HG02763 (cell line): ENCODE measurements at regions not wholly inside any gene's neighbourhood (a gene's known extent, or its start where the extent isn't known, plus 50 kb on each side); places are given as distances from the start of the nearest gene placed in this dataset.
A peak's percentile ranks its signal among the peaks of the same experiment; 100 is the strongest.
"Not testable (repeated sequence)": the region's sequence is repeated elsewhere in the genome, so short reads cannot be mapped to it uniquely, and the experiment has no call there.

ENCODE experiments used
- ATAC-seq: cut with Tn5 transposase; IDR thresholded peaks from one replicate; pipeline ENCODE4 v1.9.1; 2021; ENCODE audit warnings: mild to moderate bottlenecking, moderate library complexity; ENCODE audit not compliant: unreplicated experiment

DNA sequence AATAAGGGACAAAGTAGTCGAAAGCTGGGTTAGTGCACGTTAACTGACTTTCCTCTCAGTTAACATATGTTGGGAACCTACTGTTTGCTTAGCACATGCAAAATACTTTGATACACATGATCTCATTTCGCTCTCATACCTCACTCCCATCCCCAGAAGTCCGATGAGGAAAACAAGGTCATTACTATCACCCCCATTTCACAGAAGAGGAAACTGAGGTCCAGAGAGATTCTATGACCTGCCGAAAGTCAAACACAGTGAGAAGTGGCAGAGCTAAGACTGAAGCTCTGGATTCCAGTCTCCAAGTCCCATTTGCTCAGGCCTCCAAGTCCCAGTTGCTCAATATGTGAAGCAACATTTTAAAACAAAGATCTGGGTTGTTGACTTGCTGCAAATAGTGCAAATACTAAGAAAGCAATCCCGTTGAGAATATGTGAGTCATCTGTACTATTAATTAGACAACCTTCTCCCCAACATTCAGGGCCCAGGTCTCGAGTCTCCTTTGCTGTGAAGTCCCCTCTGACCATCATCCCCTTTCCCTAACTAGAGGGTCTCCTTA, 170.6 kb upstream of the PWP1 start:
- no peak for ATAC-seq

DNA sequence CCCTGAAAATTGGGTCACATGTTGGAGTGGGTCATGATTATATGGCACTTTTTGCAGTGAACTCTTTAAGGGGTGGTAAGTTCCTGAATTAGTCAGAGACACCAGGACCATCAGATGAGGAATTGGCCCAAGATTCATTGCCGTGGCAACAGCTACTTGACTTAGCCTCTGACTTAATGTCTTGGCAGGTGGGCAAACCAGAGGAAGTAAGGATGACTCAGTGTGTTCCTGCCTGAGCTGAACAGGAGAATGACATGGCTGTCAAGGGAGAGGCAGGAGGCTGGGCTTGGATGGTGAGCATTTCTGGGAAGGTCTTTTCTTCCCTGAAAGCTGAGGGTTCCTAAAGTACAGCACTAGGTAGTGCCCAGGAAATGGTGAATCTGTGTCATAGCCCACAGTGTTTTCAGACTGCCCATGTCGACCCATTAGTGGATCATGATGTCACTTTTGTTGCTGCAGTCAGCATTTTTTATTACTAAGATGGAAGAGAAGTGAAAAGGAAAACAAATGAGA, 170.1 kb upstream of the PWP1 start:
- no peak for ATAC-seq

DNA sequence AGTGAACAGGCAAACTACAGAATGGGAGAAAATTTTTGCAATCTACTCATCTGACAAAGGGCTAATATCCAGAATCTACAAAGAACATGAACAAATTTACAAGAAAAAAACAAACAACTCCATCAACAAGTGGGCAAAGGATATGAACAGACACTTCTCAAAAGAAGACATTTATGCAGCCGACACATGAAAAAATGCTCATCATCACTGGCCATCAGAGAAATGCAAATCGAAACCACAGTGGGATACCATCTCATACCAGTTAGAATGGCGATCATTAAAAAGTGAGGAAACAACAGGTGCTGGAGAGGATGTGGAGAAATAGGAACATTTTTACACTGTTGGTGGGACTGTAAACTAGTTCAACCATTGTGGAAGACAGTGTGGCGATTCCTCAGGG, 167.8 kb upstream of the PWP1 start:
- not testable (repeated sequence) for ATAC-seq

DNA sequence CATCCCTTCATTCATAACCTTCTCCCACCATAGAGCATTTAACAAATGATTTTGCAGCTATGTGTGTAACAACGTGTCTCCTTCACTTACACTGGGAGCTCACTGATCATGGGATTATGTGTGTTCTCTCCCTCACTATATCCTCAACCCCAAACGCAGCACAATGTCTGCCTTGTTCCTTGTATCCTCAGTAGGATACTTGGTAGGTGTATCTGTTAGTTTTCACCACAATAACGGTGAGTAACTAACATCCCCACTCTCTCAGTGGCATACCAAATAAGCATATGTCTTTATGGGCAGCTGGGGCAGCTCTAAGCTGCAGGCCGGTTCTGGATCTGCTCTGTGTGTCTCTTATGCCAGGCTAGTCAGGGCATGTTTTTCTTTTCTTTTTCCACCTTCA, 166.7 kb upstream of the PWP1 start:
- ATAC-seq: no peak

DNA sequence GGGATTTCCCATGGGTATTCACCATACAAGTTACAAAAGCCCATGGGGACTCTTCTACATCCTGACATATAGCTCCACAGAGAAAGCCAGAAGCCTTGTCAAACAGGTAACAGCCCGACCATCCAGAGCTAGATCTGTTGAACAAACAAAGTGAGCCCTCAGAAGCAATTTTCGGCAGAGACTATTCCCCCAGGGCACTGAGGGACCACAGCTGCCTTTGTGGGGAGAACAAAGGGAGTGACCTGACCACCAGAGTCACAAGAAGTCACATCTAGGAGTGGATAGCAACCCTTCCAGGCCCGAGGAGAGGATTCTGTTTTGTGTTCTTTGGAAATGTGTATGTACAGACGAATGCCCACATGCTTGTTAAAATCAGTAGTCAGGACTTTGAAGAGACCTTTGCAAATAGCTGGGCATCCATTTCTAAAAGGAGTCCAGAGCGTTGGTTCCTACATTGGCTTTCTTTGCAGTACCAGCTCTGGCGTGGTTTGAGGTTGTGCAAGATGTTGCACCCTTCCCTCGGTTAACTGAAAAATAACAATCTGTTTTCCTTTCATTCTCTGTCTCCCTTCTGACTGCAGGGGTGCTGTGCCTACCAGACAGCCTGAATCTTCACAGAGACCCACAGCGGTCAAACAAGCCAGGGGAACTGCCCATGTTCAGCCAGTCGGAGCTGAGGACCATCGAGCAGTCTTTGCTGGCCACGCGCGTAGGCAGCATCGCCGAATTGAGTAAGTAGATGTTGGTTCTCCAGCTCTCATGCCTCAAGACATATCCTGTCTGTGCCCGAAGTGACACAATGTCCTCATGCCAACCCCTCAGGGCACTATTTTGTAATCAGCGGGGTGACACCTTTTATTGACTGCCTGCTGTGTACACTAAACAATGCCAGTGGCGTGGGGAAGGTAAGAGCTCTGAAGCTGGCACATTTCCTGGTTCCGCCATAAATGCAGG, 165.4 kb upstream of the PWP1 start:
- ATAC-seq: no peak

DNA sequence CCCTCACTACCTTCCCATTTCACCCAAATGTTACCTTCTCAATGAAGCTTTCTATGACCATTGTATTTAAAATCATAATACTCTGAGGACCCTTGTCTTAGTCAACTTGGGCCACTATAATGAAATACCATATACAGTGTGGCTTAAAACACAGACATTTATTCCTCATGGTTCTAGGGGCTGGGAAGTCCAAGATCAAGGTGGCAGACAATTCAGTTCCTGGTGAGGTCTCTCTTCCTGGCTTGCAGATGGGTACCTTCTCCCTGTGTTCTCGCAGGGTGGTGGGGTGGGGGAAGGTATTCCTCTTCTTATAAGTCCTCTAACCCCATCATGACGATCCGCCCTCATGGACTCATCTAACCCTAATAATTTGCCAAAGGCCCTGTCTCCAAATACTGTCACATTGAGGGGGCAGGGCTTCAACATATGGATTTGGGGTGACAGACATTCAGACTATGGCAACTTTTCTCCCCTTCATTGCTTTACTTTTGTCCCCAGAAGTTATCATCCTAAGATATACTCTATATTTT, 163.7 kb upstream of the PWP1 start:
- no peak for ATAC-seq

DNA sequence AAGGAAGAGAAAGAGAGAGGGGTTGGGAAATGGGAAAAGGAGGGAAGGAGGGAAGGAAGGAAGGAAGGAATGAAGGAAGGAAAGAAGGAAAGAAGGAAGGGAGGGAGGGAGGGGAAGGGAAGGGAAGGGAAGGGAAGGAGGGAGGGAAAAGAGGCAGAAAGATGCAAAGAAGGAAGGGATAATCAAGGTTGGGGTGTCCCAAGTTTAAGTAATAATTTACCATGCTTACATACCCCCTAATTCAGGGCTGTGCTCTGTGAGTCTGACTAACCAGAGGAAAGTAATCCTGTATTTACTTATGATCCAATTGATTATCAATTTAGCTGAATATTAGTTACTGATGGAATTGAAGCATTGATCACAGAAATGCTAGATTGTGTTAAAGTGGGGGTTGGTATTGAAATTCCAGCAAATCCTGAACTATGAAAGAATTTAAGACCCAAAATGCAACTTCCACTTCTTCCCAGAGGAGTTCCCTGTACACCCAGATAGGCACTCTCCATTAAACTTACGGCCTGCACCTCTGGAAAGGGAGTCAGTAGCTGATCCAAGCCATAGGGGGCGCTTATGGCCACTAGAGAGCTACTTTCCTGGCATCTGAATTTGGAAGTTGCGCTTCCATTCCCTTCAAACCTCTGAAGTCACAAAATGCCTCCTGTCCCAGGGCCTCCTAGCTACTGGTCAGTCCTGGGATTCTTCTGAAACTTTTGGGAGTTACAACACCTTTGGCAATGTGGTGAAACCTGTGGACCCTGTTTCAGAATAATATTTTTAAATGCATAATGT, 162.7 kb upstream of the PWP1 start:
- no peak for ATAC-seq

DNA sequence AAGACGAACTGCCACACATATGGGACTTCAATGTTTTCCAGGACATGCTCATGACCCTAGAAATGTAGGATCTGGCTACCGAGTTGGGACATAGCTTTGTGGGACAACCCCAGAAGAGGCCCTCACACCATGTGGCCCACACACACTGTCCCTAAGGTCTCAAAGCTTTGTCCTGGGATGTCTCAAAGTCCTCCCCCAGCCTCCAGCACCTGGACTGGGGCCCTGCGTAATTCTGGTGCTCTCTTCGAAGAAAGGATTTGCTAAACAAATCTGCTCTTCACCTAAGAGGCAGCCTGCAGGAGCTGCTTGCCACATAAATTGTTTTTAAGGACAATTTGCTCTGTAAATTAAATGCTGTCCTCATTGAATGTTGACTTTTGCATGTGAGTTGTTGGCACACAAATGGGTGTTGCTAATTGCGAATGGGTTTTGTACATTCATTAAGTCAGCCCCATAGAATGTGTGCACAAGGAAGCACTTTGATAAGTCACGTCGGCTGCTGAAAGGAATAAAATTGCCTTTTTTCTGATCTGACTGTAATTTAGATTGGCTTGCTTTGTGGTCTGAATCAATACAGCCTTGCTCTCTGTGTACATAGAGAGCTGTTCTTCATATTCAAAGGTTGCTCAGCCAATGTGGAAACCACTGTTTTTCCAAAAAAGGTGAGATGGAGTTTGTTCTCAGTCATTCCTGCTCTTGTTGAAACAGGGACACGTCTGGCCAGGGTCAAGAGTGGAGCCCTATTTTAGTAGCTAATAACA, 161.6 kb upstream of the PWP1 start:
- ATAC-seq: no peak

DNA sequence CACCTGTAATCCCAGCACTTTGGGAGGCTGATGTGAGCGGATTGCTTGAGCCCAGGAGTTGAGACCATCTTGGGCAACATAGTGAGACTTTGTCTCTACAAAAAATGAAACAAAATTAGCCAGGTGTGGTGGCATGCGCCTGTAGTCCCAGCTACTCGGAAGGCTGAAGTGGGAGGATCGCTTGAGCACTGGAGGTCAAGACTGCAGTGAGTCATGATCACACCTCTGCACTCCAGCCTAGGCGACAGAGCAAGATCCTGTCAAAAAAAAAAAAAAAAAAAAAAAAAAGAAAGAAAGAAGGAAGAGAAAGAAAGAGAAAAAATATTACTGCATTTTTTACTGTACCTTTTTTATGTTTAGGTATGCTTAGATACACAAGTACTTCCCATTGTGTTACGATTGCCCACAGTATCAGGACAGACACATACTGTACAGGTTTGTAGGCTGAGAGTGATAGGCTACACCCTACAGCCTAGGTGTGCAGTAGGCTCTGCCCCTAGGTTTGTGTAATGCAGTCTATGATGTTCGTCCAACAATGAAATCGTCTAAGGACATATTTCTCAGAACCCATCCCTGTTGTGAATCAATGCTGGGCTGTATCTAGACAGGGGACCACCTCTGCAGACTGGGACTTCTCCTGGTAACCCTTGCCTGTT, 160.4 kb upstream of the PWP1 start:
- ATAC-seq: no peak

DNA sequence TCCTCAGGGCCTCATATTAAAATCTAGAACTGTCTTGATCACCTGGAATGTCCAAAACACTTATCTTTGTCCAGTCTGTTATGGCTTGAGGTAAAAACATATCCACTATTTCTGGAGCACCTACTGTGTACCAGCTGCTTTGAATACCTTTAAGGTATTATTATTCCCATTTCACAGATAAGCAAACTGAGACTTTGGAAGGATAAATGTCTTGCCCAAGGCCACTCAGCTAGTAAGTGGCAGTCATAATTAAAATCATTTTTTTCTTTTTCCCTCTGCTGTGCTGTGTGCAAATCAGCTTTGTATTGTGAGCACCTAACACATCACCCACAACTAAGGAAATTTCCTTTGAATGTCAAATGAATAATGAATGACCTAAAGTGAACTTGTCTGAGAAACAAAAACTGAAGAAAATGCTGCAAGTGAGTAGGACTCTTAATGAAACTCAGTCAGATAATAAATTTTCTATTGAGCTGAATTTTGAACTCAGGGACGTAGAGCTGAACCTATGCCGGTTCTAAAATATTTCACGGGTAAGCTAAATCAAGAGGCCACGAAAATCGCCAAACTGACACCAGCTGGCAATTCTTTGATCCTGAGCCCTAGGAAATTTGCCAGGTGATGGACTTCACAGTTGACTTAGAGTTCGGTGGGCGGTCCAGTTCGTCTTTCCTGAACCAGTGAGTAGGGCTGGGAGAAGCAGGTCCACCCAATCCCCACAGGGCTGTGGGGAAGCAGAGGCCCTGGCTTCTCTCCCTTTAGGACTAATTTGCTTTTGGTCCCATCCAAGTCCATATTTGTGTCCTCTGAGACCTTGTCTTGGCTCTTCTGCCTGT, 159.7 kb upstream of the PWP1 start:
- no peak for ATAC-seq

DNA sequence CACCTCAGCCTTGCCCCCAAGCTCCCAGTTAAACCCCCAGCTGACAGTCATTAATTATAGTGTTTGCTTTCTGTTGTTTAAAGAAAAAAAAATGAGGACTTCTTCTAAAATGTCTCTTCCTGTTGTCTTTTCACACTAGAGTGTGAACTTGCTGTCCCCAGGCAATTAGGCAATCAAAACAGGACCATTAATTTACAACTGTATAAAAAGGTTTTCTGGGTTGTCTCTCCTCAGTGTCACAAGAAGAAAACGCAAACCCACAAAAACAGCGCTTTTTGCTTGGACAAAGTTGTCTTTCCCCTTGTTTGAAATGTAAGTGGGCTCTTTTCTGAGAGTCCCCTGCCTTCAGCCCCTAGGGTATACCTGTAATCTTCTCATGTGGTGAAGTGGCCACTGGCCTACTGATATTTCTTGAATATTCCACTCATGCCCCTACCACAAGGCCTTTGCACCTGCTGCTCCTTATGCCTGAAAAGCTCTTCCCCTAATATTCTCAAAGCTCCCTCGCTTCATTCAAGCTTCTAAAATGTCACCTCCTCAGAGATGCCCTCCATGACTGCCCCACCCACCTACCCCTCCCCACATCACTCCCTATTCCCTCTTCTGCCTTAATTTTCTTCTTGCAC, 158.9 kb upstream of the PWP1 start:
- no peak for ATAC-seq

DNA sequence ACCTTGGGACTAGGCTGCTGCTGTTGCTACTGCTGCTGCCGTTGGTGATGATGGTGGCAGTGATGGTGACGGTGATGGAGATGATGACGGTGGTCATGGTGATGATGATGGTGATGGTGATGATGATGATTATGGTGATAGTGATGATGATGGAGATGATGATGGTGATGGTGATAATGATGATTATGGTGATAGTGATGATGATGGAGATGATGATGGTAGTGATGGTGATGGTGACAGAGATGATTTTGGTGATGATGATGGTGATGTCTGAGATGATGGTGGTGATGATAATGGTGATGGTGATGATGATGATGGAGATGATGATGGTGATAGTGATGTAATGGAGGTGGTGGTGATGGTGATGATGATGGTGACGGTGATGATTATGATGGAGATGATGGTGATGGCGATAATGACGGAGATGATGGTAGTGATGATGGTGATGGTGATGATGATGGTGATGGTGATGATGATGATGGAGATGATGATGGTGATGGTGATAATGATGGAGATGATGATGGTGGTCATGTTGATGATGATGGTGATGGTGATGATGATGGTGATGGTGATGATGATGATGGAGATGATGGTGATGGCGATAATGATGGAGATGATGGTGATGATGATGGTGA, 156.8 kb upstream of the PWP1 start:
- ATAC-seq: no peak

DNA sequence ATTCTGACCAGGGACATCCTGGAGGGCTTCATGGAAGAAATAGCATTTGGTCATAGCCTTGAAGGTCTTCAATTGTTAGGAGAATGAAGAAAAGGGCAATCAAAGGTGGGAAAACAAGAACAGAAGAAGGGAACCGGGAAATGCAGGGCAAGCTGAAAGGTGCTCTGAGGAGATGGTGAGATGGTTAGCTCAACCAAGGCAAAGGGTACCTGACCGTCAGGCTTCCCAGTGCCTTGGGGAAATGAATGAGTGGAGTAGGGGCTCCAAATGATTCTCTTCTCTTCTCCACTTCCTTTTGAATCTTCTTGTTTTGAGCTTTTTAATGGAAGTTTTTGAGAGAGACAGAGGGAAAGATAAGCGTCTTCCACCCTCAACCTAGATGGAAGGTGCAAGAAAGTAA, 155.6 kb upstream of the PWP1 start:
- ATAC-seq: no peak

DNA sequence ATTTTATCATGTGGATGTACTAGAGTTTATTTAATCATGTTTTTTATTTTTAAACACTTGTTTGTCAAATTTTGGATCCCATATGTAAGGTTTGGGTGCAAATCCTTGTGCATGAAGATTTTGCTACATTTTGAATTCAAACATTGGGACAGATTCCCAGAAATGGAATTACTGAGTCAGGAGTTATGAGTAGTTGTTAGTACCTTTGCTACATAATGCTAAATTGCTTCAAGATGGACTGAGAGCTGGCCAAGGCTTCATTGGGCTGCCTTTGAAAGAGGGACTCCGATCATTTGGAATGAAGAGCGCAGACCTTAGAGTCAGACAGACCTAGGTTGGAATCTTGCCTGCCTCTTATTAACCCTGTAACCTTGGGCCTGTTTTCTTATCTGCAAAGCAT, 154.9 kb upstream of the PWP1 start:
- ATAC-seq: no peak

DNA sequence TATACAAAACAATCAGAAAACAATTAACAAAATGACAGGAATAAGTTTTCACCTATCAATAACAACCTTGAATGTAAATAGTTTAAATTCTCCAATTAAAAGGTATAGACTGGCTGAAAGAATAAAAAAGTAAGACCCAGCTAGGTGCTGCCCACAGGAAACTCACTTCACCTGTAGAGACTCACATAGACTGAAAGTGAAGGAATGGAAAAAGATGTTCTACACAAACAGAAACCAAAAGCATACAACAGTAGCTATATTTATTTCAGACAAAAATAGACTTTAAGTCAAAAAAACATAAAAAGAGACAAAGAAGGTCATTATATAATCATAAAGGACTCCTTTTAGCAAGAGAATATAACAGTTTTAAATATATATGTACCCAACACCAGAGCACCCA, 152.4 kb upstream of the PWP1 start:
- ATAC-seq: peak; percentile 63

DNA sequence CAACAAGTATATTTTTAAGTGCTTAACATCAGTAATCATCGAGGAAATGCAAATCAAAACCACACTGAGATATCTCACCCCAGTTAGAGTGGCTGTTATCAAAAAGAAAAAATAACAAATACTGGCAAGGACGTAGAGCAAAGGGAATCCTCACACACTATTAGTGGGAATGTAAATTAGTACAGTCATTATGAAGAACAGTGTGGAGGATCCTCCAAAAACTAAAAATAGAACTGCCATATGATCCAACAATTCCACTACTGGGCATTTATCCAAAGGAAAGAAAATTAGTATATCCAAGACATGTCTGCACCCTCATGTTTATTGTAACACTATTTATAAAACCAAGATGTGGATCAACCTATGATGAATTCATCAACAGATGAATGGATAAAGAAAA, 149.0 kb upstream of the PWP1 start:
- no peak for ATAC-seq

DNA sequence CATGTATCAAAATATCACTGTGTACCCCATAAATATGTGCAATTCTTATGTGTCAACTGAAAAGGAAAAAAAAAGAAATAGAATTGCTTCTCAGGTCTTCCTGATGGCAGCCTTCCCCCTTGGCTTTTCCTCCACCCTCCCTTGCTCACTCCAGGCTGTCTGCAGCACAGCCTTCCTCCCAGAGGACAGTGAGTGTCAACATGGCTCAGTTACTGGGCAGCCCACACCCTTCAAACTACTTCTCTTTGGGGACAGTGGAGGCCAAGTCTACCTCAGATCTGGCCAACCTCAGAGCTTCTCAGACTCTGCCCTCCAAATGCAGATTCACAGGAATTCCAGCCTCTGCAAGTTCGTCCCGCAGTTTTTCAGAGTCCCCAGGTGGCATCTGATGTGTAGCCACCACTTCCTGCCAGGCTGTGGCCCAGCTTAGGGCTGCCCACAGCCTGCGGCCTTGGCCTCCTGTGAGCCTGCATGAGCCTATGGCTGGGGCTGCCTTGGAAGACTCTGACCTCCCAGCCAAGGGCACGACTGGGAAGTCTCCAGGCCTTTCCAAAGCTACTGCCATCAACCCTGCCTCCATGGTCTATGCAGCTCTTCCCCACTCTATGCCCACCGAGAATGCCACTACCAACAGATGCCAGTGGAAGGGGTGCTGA, 148.0 kb upstream of the PWP1 start:
- no peak for ATAC-seq
